NCI-H748 treated with DMSO at 0.1 percent for 48 hours (cell line): ENCODE measurements at regions not wholly inside any gene's neighbourhood (a gene's known extent, or its start where the extent isn't known, plus 50 kb on each side); places are given as distances from the start of the nearest gene placed in this dataset.

Experiments
- DNase-seq: peaks from one replicate; lab custom pipeline; 2025; lab: John Stamatoyannopoulos, UW

- DNase-seq, result no peak
Measured at GRCh38 chr2:550860-551567, 126.2 kb downstream of the TMEM18 start.

- no peak for DNase-seq
Measured at GRCh38 chr2:545711-546650, 131.2 kb downstream of the TMEM18 start.

GRCh38 chr2:545228-545627 lies 132.0 kb downstream of the TMEM18 start:
- no peak for DNase-seq

GRCh38 chr2:538646-539045 lies 138.6 kb downstream of the TMEM18 start:
- DNase-seq, result no peak

GRCh38 chr2:535222-535621 lies 142.0 kb downstream of the TMEM18 start:
- DNase-seq, result no peak

- no peak for DNase-seq
Measured at GRCh38 chr2:529852-530251, 147.4 kb downstream of the TMEM18 start.

- peak; percentile 51 for DNase-seq
Measured at GRCh38 chr2:529424-529823, 147.8 kb downstream of the TMEM18 start.

GRCh38 chr2:527581-527980 lies 149.6 kb downstream of the TMEM18 start:
- DNase-seq, result no peak

- DNase-seq, result no peak
Measured at GRCh38 chr2:526918-527317, 150.3 kb downstream of the TMEM18 start.

- no peak for DNase-seq
Measured at GRCh38 chr2:525611-526010, 151.6 kb downstream of the TMEM18 start.

GRCh38 chr2:525021-525420 lies 152.2 kb downstream of the TMEM18 start:
- no peak for DNase-seq

- no peak for DNase-seq
Measured at GRCh38 chr2:524442-524841, 152.8 kb downstream of the TMEM18 start.

GRCh38 chr2:523698-524270 lies 153.4 kb downstream of the TMEM18 start:
- no peak for DNase-seq

GRCh38 chr2:522776-523175 lies 154.4 kb downstream of the TMEM18 start:
- no peak for DNase-seq

GRCh38 chr2:521853-522530 lies 155.2 kb downstream of the TMEM18 start:
- DNase-seq, result no peak

- DNase-seq, result no peak
Measured at GRCh38 chr2:520663-521340, 156.4 kb downstream of the TMEM18 start.

- DNase-seq, result no peak
Measured at GRCh38 chr2:516944-517343, 160.3 kb downstream of the TMEM18 start.

GRCh38 chr2:516131-516530 lies 161.1 kb downstream of the TMEM18 start:
- no peak for DNase-seq

- DNase-seq, result no peak
Measured at GRCh38 chr2:515441-516127, 161.6 kb downstream of the TMEM18 start.

- no peak for DNase-seq
Measured at GRCh38 chr2:513981-514706, 163.1 kb downstream of the TMEM18 start.
